Omental fat pad (tissue), 3 donors: ENCODE measurements at regions not wholly inside any gene's neighbourhood (a gene's known extent, or its start where the extent isn't known, plus 50 kb on each side); places are given as distances from the start of the nearest gene placed in this dataset.

Source experiments
- ATAC-seq: fragments of 150-250 bp; one replicate; pipeline ENCODE4 v1.9.1; 2016; ENCODE audit warnings: mild to moderate bottlenecking, moderate library complexity; ENCODE audit not compliant: low FRiP score
- DNase-seq: peaks from one replicate; pipeline ENCODE4 v3.0.0-alpha.2; 2019; ENCODE audit warnings: low spot score
- CTCF ChIP-seq, 3 donors: fragments of 450-650 bp; IDR thresholded peaks; one replicate each; pipeline ENCODE4 v1.5.1; 2016 to 2017; ENCODE audit warnings: antibody characterized with exemption in 3 of 3, mild to moderate bottlenecking in 3 of 3, moderate library complexity in 2 of 3

DNA sequence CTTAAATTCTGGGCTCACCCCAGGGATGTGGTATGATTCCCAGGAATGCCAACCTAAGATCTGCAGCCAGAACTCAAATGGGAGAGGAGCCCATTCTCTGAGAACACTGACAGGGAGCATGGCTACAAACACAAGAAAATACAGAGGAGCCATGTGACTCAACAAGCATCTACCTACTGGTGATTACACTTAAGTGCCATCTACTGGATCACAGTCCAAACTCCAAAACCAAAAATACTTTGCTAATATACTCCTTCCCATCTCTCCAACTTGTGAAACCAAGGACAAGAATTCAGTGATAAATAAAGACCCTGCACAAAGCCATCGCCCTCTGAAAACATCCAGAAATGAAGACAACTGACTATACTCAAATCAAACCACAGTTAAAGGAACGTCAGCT, 116.9 kb downstream of the NR4A2 start:
- TF ChIP-seq CTCF (IDR thresholded peaks at IDR 0.05) = no peak
- ATAC-seq (no peak), DNase-seq (no peak)

GRCh38 chr2:156211318-156211717, 121.2 kb downstream of the NR4A2 start:
- ATAC-seq (no peak), DNase-seq (no peak)
- TF ChIP-seq CTCF (IDR thresholded peaks at IDR 0.05) = no peak

DNA sequence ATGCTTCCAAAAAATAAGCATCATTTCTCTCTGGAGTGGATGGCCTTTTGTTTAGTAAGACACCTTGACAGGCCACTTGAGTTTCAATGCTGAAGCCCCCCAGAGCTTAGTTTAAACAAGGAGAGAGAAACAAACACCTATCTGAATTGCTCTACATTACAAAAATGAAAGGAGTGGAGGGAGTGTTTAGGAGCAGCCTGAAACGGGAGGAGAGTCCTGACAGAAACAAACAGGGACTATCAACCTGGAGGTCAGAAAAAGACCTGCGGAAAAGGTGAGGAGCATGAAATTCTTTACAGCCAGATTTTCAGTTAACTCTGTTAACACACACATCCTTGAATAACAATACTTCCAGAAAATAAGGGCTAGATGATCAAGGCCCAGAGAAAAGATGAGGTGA, 126.2 kb downstream of the NR4A2 start:
- TF ChIP-seq CTCF (IDR thresholded peaks at IDR 0.05) = no peak
- DNase-seq (no peak), ATAC-seq (no peak)

DNA sequence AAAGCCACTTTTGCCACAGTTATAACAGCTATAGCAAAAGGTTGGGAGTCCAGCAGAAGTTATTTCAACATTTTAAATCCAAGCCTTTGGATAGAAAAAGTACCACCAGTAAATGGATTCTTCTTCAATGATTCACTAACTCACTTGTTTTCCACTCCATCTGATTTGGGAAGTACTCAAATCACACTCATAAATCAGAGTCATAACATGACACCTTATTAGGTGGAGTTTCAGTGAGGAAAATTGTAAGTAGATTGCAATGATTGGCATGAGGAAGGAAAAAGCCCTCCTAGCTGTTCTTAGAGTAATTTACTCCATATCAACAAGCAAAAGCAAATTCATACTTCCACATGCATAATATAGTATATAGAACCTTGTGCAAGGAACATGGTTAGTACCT, 132.9 kb downstream of the NR4A2 start:
- TF ChIP-seq CTCF (IDR thresholded peaks at IDR 0.05) = no peak
- no peak for DNase-seq
- peak; percentile 48 for ATAC-seq

DNA sequence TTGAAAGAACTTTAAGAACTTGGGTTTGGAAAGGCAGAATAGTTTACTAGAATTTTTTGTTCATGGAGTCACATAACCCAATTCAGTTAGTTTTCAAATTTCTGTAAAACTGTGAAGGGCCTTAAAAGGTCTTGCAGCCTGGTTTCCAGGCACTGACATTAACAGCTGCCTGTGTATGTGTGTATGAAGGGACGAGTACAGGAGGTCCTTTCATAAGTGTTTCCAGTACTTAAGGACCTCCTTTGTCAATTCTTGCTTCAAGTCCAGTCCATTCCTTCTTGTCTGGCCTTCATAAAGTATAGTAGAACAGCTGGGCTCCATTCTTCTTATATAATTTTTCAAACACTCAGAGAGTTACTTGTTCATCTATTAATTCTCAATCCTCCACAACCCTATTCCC, 136.5 kb downstream of the NR4A2 start:
- TF ChIP-seq CTCF (IDR thresholded peaks at IDR 0.05) = no peak
- DNase-seq (no peak), ATAC-seq (no peak)

- DNase-seq (no peak), ATAC-seq (no peak)
- no peak for TF ChIP-seq CTCF (IDR thresholded peaks at IDR 0.05)
These were observed 140.1 kb downstream of the NR4A2 start for GRCh38 chr2:156192468-156192867.

DNA sequence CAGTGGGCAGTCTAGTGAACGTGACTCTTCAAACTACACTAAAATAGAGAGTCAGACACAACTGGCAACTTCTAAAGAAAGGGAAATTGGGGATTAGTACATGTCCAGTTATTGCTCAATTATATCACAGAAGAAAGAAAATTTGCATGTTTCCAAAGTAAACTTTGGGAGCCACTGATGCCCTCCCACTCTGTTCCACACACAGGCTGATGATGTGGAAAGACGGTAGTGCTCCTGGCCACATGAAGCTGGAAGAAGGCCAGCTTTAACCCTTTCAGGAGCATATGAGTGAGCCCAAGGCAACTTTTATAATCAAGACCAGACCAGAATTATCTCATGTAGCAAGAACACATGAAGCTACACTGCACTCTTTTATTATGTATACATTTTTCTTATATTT, 141.0 kb downstream of the NR4A2 start:
- no peak for TF ChIP-seq CTCF (IDR thresholded peaks at IDR 0.05)
- DNase-seq = no peak
- ATAC-seq = no peak
